ENCODE measurements at regions not wholly inside any gene's neighbourhood (a gene's known extent, or its start where the extent isn't known, plus 50 kb on each side); places are given as distances from the start of the nearest gene placed in this dataset.

DNA sequence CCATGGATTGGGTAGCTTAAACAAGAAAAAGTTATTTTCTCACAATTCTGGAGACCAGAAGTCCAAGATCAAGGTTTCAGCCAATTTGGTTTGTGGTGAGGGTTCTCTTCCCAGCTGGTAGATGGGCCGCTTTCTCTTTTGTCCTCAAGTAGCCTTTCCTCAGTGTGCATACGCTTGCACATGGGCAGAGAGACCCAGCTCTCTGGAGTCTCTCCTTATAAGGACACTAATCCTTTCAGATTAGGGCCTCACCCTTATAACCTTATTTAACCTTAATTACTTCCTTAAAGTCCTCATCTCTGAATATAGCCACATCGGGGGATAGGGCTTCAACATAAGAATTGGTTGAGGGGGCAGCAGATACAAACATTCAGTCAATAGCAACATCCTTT, 68.4 kb upstream of the NLK start:
- DNase-seq (ENCODE audit: low spot score), result no peak

- DNase-seq (ENCODE audit: low spot score), result no peak
These were observed 67.8 kb upstream of the NLK start for GRCh38 chr17:27974531-27975145.

DNA sequence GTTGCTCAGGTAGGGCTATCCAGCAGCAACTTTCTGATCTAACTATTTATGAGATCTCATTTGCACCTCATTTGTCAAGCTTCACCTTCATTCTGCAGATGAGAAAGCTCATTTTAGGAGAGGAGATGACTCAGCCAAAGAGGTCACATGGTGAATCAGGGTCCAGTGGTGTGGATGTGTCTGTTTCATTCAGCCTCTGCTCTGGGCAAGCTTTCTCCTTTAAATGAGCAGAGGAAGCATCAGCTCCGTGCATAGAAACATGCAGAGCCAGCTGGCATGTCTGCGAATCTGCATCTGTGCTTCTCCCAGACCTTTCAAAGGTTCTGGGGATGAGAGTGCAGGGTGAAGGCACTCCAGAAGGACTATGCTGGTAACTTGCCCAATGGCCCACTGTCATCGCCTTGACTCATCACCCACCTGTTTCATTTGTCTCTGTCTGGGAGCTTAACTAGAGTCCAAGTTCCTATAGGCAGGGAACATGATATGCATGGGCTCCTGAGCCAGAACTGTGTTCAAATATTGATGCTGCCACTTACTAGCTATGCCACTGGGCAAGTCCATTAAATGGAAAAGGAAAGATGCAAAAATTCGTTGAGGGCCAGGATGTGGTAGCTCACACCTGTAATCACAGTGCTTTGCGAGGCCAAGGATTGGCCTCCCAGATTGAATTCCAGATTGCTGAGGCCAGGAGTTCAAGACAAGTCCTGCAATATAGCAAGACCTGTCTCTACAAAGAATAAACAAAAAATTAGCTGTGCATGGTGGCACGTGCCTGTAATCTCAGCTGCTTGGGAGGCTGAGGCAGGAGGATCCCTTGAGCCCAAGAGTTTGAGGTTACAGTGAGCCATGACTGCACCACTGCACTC, 67.1 kb upstream of the NLK start:
- DNase-seq (ENCODE audit: low spot score), result peak; percentile 28

GRCh38 chr17:27976331-27976730, 66.1 kb upstream of the NLK start:
- DNase-seq (ENCODE audit: low spot score), result no peak

- DNase-seq (ENCODE audit: low spot score), result no peak
These were observed 64.5 kb upstream of the NLK start for GRCh38 chr17:27977751-27978688.

GRCh38 chr17:27978689-27979175, 63.7 kb upstream of the NLK start:
- no peak for DNase-seq (ENCODE audit: low spot score)

GRCh38 chr17:27980043-27980442, 62.4 kb upstream of the NLK start:
- peak; percentile 62 for DNase-seq (ENCODE audit: low spot score)

DNA sequence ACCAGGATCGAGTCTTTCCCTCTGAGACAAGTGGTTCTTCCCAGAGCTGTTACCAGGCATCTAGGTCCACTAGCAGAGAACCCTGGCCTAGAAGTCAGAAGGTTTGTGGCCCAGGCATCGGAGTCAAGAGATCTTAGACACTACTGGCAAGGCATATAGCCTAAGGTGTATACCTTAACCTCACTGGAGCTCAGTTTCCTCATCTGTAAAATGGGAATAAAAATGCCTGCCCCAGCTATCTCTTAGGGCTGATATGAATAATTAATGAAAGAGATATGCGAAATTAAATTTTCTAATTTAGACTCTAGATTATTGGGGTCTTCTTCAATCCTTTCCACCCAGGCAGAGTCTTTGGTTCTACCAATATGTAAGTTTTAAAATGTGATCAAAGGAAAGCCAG, 60.5 kb upstream of the NLK start:
- no peak for DNase-seq (ENCODE audit: low spot score)

DNA sequence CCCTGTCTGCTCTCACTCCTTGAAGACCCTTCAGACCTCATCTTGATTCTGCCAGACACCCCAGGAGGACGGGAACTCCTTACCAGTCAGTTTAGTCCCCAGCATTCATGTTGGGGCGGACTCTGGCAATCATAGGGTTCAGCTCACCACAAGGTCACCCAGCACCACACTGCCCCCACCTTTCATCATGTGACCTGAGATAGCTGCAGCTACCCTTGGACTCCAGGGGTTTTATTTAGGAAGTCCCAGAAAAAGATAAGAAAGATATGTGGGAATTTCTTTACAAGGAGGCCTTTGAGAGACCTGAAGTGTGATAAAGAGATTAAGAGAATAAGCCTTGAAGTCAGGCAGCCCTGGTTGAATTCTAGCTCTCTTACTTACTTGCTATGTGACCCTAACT, 59.8 kb upstream of the NLK start:
- no peak for DNase-seq (ENCODE audit: low spot score)

- DNase-seq (ENCODE audit: low spot score), result no peak
These were observed 58.6 kb upstream of the NLK start for GRCh38 chr17:27983853-27984252.

GRCh38 chr17:27984404-27984803, 58.1 kb upstream of the NLK start:
- DNase-seq (ENCODE audit: low spot score), result no peak

- no peak for DNase-seq (ENCODE audit: low spot score)
These were observed 57.7 kb upstream of the NLK start for GRCh38 chr17:27984816-27985215.

DNA sequence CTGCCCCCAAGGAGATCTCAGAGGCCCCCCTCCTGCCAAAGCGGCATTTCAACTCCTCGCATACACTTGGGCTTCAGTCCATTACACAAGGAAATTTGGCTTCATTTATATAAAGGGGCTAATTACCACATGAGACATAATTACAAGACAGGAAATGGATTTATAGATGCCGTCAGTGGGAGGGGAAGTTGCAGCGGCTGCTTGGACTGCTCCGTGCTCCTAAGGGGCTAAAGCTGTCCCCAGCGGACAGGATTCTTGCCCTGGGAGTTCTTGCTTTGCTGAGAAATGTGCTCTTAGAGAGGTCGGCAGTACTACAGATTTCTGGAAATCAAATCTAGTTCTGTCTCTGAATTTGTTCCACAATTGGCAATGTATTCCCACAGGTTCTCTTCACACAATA, 57.2 kb upstream of the NLK start:
- DNase-seq (ENCODE audit: low spot score), result no peak

DNA sequence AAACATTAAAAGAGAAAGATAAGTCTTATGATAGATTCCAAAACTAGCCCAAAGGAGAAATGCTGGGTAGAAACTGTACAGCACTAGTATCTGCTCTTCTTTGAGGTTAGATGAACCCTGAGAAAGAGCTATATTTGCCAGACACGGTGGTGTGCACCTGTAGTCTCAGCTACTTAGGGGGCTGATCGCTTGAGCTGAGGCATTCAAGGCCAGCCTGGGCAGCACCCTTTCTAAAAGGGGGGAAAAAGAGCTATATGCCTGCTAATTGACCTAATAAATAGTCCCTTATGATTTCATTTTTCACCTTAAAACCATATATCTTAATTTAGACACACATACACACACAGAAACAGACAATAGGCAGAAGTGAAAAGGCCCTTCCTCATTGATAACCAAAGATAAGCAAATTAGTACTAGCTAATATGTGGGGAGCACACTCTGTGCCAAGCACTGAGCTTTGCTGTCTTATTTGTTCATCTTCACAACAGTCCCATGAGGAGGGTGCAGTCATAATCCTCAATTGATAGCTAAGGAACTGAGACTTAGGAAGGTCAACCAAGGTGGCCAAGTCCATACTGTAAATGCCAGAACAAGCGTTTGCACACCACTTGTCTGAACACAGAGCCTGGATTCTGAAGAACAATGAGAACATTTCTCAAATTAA, 56.6 kb upstream of the NLK start:
- DNase-seq (ENCODE audit: low spot score), result no peak

- no peak for DNase-seq (ENCODE audit: low spot score)
These were observed 55.4 kb upstream of the NLK start for GRCh38 chr17:27986805-27987684.

GRCh38 chr17:27989046-27989445, 53.4 kb upstream of the NLK start:
- no peak for DNase-seq (ENCODE audit: low spot score)

- no peak for DNase-seq (ENCODE audit: low spot score)
These were observed 52.4 kb upstream of the NLK start for GRCh38 chr17:27990100-27990499.

GRCh38 chr17:27990979-27991378, 51.5 kb upstream of the NLK start:
- no peak for DNase-seq (ENCODE audit: low spot score)

- DNase-seq (ENCODE audit: low spot score), result no peak
These were observed 50.9 kb upstream of the NLK start for GRCh38 chr17:27991462-27991993.

Measured in GM03348 (cell line).